Omental fat pad (tissue), 3 donors: ENCODE measurements at regions not wholly inside any gene's neighbourhood (a gene's known extent, or its start where the extent isn't known, plus 50 kb on each side); places are given as distances from the start of the nearest gene placed in this dataset.

Experiments
- ATAC-seq: fragments of 150-250 bp; one replicate; pipeline ENCODE4 v1.9.1; 2016; ENCODE audit warnings: mild to moderate bottlenecking, moderate library complexity; ENCODE audit not compliant: low FRiP score
- DNase-seq: peaks from one replicate; pipeline ENCODE4 v3.0.0-alpha.2; 2019; ENCODE audit warnings: low spot score
- CTCF ChIP-seq, 3 donors: fragments of 450-650 bp; IDR thresholded peaks; one replicate each; pipeline ENCODE4 v1.5.1; 2016 to 2017; ENCODE audit warnings: antibody characterized with exemption in 3 of 3, mild to moderate bottlenecking in 3 of 3, moderate library complexity in 2 of 3

- ATAC-seq, result no peak
Measured at GRCh38 chr18:38421872-38422615, 856.4 kb upstream of the CELF4 start.

GRCh38 chr18:38421021-38421420 lies 855.4 kb upstream of the CELF4 start:
- ATAC-seq (no peak), DNase-seq (no peak)
- TF ChIP-seq CTCF (IDR thresholded peaks at IDR 0.05), result no peak

More at GRCh38 chr18:38421872-38422615, 856.4 kb upstream of the CELF4 start:
- no peak for DNase-seq
- no peak for TF ChIP-seq CTCF (IDR thresholded peaks at IDR 0.05)

GRCh38 chr18:38420611-38421010 lies 855.0 kb upstream of the CELF4 start:
- ATAC-seq, result no peak
- DNase-seq, result no peak
- no peak for TF ChIP-seq CTCF (IDR thresholded peaks at IDR 0.05)

- TF ChIP-seq CTCF (IDR thresholded peaks at IDR 0.05), result no peak
- no peak for ATAC-seq
- DNase-seq, result no peak
Measured at GRCh38 chr18:38415811-38416210, 850.2 kb upstream of the CELF4 start.

GRCh38 chr18:38413193-38413592 lies 847.6 kb upstream of the CELF4 start:
- no peak for TF ChIP-seq CTCF (IDR thresholded peaks at IDR 0.05)
- no peak for ATAC-seq
- DNase-seq, result no peak

GRCh38 chr18:38406607-38407006 lies 841.0 kb upstream of the CELF4 start:
- DNase-seq (no peak), ATAC-seq (no peak)
- no peak for TF ChIP-seq CTCF (IDR thresholded peaks at IDR 0.05)

- TF ChIP-seq CTCF (IDR thresholded peaks at IDR 0.05), result no peak
- no peak for ATAC-seq
- DNase-seq, result no peak
Measured at GRCh38 chr18:38402509-38402908, 836.9 kb upstream of the CELF4 start.
